ENCODE measurements at regions not wholly inside any gene's neighbourhood (a gene's known extent, or its start where the extent isn't known, plus 50 kb on each side); places are given as distances from the start of the nearest gene placed in this dataset.
A peak's percentile ranks its signal among the peaks of the same experiment; 100 is the strongest.
"Not testable (repeated sequence)": the region's sequence is repeated elsewhere in the genome, so short reads cannot be mapped to it uniquely, and the experiment has no call there.

DNA sequence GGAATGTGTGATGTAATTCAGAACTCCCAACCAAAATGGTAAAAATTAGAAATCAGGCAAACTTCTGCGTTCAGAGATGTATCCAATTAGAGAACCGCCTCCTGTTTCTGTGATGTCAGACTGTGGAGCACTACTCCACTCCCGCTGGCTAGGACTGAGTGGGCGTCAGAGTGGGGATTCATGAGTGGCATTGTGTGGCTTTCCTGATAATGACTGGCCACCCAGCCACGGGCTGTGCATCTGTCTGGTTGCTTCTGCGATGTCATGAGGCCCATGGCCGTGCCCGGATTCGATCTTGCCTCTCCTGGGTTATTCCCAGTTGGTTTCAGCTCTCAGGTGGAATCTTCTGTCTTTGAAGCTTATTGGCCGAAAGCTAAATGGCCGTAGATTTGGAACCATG lies 87.1 kb upstream of the KCNA1 start:
- Histone ChIP-seq H3K27ac (ENCODE audit: low read length) (no peak overlapping the region), H3K27me3 (ENCODE audit: control insufficient read depth, insufficient read depth) (no peaks in the 10 kb centered on the region), H3K9me3 (ENCODE audit: control insufficient read depth, low read length) (no peaks in the 10 kb centered on the region), H3K4me3 (ENCODE audit: low read length) (no peak overlapping the region), H3K4me1 (ENCODE audit: control insufficient read depth, insufficient read depth, low read length) (no peaks in the 10 kb centered on the region)
- ATAC-seq (no peak), DNase-seq (no peak)
- WGBS, result 77% methylated on average over 11 of the region's 11 CpGs
- intact Hi-C loops (cut with DNase I), result no loop called here

DNA sequence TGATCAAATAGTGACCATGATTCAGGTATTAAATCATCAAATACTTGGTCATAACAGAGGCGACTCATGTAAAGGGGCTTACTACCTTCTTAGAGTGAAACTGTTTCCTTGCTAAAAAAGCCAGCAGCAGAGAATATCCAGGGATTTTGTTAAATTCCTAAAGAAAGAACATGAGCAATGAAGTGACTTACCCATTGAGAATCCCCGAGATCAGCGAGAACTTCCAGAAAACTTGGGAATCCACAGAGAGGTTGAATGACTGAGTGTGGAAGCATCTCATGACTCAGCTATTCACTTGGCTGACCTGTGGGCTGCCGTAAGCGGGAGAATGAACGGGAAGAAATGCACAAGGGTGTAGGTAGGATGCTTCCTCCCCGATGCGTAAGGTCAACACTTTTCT lies 85.3 kb upstream of the KCNA1 start:
- Histone ChIP-seq H3K4me1 (ENCODE audit: control insufficient read depth, insufficient read depth, low read length) (no peaks in the 10 kb centered on the region), H3K4me3 (ENCODE audit: low read length) (no peak overlapping the region), H3K27me3 (ENCODE audit: control insufficient read depth, insufficient read depth) (no peaks in the 10 kb centered on the region), H3K27ac (ENCODE audit: low read length) (no peak overlapping the region), H3K9me3 (ENCODE audit: control insufficient read depth, low read length) (no peaks in the 10 kb centered on the region)
- 90% methylated on average over 8 of the region's 8 CpGs for WGBS
- intact Hi-C loops (cut with DNase I), result no loop called here
- DNase-seq (no peak), ATAC-seq (no peak)

DNA sequence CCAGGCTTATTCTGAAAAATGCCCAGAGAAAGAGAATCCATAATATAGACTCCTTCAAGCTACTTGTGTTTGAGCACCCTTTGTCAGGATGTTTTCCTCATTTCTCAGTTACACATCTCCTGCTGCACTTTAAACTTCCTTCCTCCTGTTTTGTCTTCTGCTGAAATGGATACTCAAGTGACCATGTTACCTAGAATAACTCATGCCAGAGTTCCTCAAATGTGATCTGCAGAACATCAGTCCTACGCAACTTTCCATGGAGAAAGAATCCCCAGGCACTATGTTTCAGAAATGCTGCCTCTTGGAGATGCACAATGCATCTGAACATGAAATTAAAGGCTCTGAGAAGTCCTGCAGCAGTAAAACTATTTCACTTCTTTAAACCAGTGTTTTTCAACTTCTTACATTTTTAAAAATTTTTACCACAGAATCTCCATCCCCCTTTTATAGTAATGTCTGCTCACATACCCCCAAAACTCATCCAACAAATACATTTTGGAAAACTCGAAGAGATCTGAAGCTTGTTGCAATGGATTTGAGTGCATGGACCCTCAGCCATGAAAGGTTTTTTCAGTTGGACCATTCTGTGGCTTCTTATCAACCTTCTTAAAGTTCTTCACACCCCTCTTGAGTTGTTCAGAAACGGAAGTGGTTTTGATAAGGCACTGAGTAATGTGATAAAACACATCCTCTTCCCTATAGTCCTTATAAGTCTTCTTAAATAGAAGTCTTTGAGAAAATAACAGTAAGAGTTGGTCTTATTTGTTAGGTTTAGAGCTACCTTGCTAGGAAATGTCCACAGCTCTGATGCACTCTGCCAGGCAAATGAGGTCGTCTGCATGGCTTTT lies 84.5 kb upstream of the KCNA1 start:
- H3K4me1 ChIP-seq (ENCODE audit: control insufficient read depth, insufficient read depth, low read length), result no peaks in the 10 kb centered on the region
- H3K27ac ChIP-seq (ENCODE audit: low read length), result no peak overlapping the region
- no peaks in the 10 kb centered on the region for H3K27me3 ChIP-seq (ENCODE audit: control insufficient read depth, insufficient read depth)
- no peak overlapping the region for H3K4me3 ChIP-seq (ENCODE audit: low read length)
- intact Hi-C loops (cut with DNase I), result no loop called here
- ATAC-seq (no peak), DNase-seq (no peak)
- 59% methylated on average over 4 of the region's 4 CpGs for WGBS
- H3K9me3 ChIP-seq (ENCODE audit: control insufficient read depth, low read length), result no peaks in the 10 kb centered on the region

DNA sequence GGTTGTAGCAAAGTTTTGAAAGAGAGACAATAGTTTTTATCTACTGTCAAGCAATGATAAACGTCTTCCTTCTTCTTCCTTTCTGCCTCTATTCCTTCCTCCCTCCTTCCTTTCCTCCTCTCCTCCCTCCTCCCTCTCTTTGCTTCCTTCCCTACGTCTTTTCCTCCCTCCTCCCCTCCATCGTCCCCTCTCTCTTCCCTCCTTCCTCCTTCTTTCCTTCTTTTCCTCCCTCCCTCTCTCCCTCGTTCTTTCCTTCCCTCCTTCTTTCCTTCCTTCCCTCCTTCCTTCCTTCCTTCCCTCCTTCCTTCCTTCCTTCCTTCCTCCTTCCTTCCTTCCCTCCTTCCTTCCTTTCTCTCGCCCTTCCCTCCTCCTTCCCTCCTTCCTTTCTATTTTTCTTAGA lies 82.8 kb upstream of the KCNA1 start:
- H3K27me3 ChIP-seq (ENCODE audit: control insufficient read depth, insufficient read depth), result no peaks in the 10 kb centered on the region
- H3K27ac ChIP-seq (ENCODE audit: low read length), result no peak overlapping the region
- no peak overlapping the region for H3K4me3 ChIP-seq (ENCODE audit: low read length)
- intact Hi-C loops (cut with DNase I), result no loop called here
- no peaks in the 10 kb centered on the region for H3K4me1 ChIP-seq (ENCODE audit: control insufficient read depth, insufficient read depth, low read length)
- no peaks in the 10 kb centered on the region for H3K9me3 ChIP-seq (ENCODE audit: control insufficient read depth, low read length)
- 66% methylated on average over 5 of the region's 5 CpGs for WGBS
- DNase-seq, result no peak
- no peak for ATAC-seq

DNA sequence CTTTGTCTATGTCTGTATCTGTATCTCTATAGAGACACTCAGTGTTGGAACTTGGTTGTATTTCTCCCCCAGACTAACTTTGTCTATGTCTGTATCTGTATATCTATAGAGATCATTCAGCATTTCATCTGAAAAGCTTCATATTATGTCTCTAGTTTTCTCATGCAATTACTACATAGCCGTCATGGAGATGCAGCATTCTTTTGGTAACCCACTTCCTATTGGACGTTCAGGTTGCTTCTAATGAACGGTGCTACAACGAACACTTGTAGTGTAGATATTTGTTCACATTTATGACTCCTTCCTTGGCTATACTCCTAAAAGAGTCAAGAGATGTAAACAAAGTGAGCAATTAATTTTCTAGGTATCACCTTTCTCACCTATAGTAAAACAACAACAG lies 81.5 kb upstream of the KCNA1 start:
- no peak overlapping the region for H3K27ac ChIP-seq (ENCODE audit: low read length)
- ATAC-seq (no peak), DNase-seq (no peak)
- H3K4me1 ChIP-seq (ENCODE audit: control insufficient read depth, insufficient read depth, low read length), result no peaks in the 10 kb centered on the region
- no peak overlapping the region for H3K4me3 ChIP-seq (ENCODE audit: low read length)
- H3K27me3 ChIP-seq (ENCODE audit: control insufficient read depth, insufficient read depth), result no peaks in the 10 kb centered on the region
- intact Hi-C loops (cut with DNase I), result no loop called here
- 63% methylated on average over 4 of the region's 4 CpGs for WGBS
- no peaks in the 10 kb centered on the region for H3K9me3 ChIP-seq (ENCODE audit: control insufficient read depth, low read length)

DNA sequence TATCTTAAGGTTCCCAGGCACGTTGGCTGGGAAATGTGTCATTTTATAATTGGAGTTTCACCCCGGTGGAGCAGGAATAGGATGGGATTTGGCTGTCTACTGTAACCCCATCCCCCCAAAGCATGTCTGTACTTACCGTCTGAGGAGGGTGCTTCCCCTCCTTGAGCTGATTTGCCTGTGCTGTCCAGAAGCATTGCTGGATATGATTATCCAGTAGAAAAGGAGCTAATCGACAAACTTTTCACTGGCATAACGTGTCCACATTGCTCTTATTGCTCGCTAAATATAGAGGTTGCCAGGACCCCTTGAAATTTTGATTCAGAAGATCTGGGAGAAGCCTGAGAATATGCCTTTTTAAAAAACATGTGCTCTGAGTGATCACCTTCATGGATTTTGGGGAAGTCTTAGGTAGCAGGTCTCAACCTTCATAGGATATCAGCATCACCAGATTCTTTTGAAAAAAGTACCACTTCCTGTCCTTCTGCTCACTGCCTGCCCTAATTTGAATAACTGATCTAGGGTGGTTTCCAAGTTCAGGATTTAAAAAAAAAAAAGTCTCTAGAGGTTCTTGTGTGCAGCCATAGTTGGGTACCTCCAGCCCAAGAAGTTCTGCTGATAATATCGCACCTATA lies 80.4 kb upstream of the KCNA1 start:
- intact Hi-C loops (cut with DNase I), result no loop called here
- H3K27ac ChIP-seq (ENCODE audit: low read length), result no peak overlapping the region
- H3K27me3 ChIP-seq (ENCODE audit: control insufficient read depth, insufficient read depth), result no peaks in the 10 kb centered on the region
- no peak overlapping the region for H3K4me3 ChIP-seq (ENCODE audit: low read length)
- DNase-seq, result no peak
- H3K4me1 ChIP-seq (ENCODE audit: control insufficient read depth, insufficient read depth, low read length), result no peaks in the 10 kb centered on the region
- WGBS, result 63% methylated on average over 7 of the region's 7 CpGs
- no peak for ATAC-seq
- no peaks in the 10 kb centered on the region for H3K9me3 ChIP-seq (ENCODE audit: control insufficient read depth, low read length)

DNA sequence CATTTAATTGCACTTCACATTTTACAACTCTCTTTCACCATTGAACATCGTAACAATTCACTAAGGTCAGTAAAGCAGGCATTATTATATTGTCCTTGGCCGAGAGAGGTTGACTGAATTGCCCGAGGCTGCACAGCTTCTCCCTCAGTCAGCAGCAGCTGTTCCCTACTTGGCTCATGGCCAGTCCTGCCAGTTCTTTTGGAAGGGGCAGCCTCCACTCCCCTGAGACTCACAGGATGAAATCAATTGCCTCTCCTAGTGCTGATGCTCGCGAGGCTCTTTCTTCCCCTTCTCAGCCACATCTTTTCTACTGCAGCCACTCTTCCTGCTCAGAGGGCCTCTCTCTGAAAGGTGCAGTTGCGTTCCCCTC lies 79.9 kb upstream of the KCNA1 start:
- intact Hi-C loops (cut with DNase I), result no loop called here
- 59% methylated on average over 6 of the region's 6 CpGs for WGBS

DNA sequence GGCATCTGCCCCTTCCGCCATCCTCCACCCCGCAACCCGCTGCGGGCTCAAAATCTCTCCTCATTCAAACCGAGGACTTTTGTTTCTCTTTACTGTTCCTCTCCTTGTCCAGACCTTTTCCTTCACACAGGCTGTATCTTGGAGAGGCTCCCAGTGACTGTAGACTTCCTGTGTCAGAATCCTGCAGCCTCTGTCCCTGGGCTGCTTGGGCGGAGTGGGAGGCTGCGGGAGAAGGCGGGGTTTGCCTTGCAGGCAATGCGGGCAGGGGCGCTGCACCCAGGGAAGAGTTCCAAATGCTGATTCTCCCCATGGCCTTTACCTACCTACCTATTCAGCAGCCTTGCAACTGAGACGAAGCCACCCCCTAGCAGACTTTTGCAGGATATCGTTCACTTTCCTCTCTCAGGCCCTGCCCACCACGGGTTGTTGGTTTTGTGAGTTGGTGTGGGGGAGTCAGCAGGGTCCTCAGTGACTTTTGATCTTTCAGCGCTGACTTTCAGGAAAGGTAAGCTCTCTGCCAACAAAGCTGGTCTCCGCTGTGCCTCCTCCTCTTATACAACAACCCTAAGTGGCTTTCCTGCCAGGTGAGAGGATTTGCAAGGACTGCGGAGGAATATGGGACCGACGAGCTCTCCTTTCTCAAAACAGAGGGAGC lies 79.0 kb upstream of the KCNA1 start:
- Histone ChIP-seq H3K27me3 (ENCODE audit: control insufficient read depth, insufficient read depth) (no peaks in the 10 kb centered on the region), H3K9me3 (ENCODE audit: control insufficient read depth, low read length) (no peaks in the 10 kb centered on the region), H3K4me1 (ENCODE audit: control insufficient read depth, insufficient read depth, low read length) (no peaks in the 10 kb centered on the region), H3K4me3 (ENCODE audit: low read length) (no peak overlapping the region), H3K27ac (ENCODE audit: low read length) (no peak overlapping the region)
- no peak for DNase-seq
- peak in 1 of 2 donors; percentile 31 for ATAC-seq
- 54% methylated on average over 18 of the region's 18 CpGs for WGBS
- intact Hi-C loops (cut with DNase I), result no loop called here

More for the DNA sequence above, 79.9 kb upstream of the KCNA1 start:
- Histone ChIP-seq H3K4me1 (ENCODE audit: control insufficient read depth, insufficient read depth, low read length) (no peaks in the 10 kb centered on the region), H3K4me3 (ENCODE audit: low read length) (no peak overlapping the region), H3K9me3 (ENCODE audit: control insufficient read depth, low read length) (no peaks in the 10 kb centered on the region), H3K27me3 (ENCODE audit: control insufficient read depth, insufficient read depth) (no peaks in the 10 kb centered on the region), H3K27ac (ENCODE audit: low read length) (no peak overlapping the region)
- ATAC-seq, result no peak
- DNase-seq, result no peak

DNA sequence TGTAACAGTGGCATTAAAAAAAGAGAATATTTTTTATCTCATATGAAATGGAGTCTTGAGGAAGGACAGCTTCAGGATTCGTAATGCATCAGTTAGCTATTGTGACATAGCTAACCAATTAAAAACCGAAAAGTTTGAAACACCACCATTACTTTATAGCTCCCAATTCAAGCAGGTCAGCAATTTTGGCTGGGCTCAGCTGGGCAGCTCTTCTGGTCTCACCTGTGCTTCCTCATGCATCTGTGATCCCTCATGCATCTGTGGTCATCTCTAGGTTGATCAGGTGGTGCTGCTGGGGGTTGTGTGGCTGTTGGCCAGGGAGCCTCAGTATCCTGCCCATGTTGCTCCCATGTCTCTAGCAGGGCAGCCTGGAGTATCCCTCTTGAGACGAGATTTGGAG lies 76.7 kb upstream of the KCNA1 start:
- Histone ChIP-seq H3K9me3 (ENCODE audit: control insufficient read depth, low read length) (no peaks in the 10 kb centered on the region), H3K4me3 (ENCODE audit: low read length) (no peak overlapping the region), H3K27ac (ENCODE audit: low read length) (no peak overlapping the region), H3K27me3 (ENCODE audit: control insufficient read depth, insufficient read depth) (no peaks in the 10 kb centered on the region), H3K4me1 (ENCODE audit: control insufficient read depth, insufficient read depth, low read length) (no peaks in the 10 kb centered on the region)
- intact Hi-C loops (cut with DNase I), result no loop called here
- DNase-seq (no peak), ATAC-seq (no peak)
- WGBS, result 95% methylated on average over 3 of the region's 3 CpGs

DNA sequence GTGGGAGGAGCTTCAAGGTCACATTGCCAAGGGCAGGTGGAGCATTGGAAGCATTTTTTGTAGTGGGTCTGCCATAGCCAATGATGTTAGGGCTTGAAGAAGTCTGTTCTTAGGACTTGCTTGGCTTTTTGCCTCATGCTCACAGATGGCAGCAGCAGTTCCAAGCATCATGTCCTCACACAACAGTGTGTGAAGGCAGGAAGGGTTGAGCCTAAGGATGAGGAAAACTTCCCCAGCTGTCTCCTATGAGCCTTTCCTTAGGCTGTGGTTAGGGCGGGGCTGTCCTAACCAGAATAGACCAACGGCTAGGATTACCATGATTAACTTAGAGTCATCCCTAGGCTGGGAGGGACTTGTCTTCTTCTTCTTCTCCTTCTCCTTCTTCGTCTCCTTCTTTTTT lies 76.2 kb upstream of the KCNA1 start:
- ATAC-seq, result no peak
- no peaks in the 10 kb centered on the region for H3K27me3 ChIP-seq (ENCODE audit: control insufficient read depth, insufficient read depth)
- DNase-seq, result no peak
- no peak overlapping the region for H3K27ac ChIP-seq (ENCODE audit: low read length)
- no peaks in the 10 kb centered on the region for H3K9me3 ChIP-seq (ENCODE audit: control insufficient read depth, low read length)
- H3K4me3 ChIP-seq (ENCODE audit: low read length), result no peak overlapping the region
- WGBS, result 76% methylated on average over 3 of the region's 3 CpGs
- H3K4me1 ChIP-seq (ENCODE audit: control insufficient read depth, insufficient read depth, low read length), result no peaks in the 10 kb centered on the region
- intact Hi-C loops (cut with DNase I), result no loop called here

DNA sequence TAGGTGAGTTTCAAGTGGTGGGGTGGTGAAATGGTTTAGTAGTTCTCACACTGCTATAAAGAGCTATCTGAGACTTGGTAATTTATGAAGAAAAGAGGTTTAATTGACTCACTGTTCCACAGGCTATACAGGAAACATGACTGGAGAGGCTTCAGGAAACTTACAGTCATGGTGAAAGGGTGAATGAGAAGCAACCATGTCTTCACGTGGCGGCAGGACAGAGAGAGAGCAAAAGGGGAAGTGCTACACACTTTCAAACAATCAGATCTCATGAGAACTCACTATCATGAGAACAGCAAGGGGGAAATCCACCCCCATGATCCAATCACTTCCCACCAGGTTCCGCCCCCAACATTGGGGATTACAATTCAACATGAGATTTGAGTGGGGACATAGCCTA lies 67.3 kb upstream of the KCNA1 start:
- ATAC-seq; intact Hi-C loops (cut with DNase I); H3K27me3 ChIP-seq (ENCODE audit: control insufficient read depth, insufficient read depth); H3K27ac ChIP-seq (ENCODE audit: low read length); H3K9me3 ChIP-seq (ENCODE audit: control insufficient read depth, low read length); H3K4me3 ChIP-seq (ENCODE audit: low read length); H3K4me1 ChIP-seq (ENCODE audit: control insufficient read depth, insufficient read depth, low read length); DNase-seq: not testable (repeated sequence)
- WGBS, result 92% methylated on average over 3 of the region's 3 CpGs
